RCC 7860 (cell line): ENCODE measurements at regions not wholly inside any gene's neighbourhood (a gene's known extent, or its start where the extent isn't known, plus 50 kb on each side); places are given as distances from the start of the nearest gene placed in this dataset.

ENCODE experiments used
- DNase-seq: peaks from one replicate; pipeline ENCODE4 v3.0.0-alpha.2; 2015; ENCODE audit warnings: low spot score
- FAIRE-seq: peaks from 2 replicates; lab custom pipeline; 2012; peaks lifted over from hg19 to GRCh38; lab: Jason Lieb, UNC

GRCh38 chr1:70915258-70916033 lies 132.2 kb downstream of the PTGER3 start:
- no peak for FAIRE-seq

DNA sequence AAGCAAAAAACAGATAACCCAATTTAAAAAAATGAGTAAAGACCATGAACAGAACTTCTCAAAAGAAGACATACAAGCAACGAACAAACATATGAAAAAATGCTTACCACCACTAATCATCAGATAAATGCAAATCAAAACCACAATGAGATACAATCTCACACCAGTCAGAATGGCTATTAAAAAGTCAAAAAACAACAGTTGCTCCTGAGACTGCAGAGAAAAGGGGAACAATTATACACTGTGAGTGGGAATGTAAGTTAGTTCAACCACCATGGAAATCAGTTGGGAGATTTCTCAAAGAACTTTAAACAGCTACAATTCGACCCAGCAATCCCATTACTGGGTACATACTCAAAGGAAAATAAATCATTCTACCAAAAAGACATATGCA lies 131.6 kb downstream of the PTGER3 start:
- DNase-seq (no peak), FAIRE-seq (no peak)

More at GRCh38 chr1:70915258-70916033, 132.2 kb downstream of the PTGER3 start:
- no peak for DNase-seq

GRCh38 chr1:70919706-70920323 lies 127.8 kb downstream of the PTGER3 start:
- no peak for FAIRE-seq
- no peak for DNase-seq
